Thyroid gland (tissue), 4 donors: ENCODE measurements at regions not wholly inside any gene's neighbourhood (a gene's known extent, or its start where the extent isn't known, plus 50 kb on each side); places are given as distances from the start of the nearest gene placed in this dataset.
"Not testable (repeated sequence)": the region's sequence is repeated elsewhere in the genome, so short reads cannot be mapped to it uniquely, and the experiment has no call there.

Experiments
- DNase-seq, 2 donors: peaks; one replicate each; pipeline ENCODE4 v3.0.0-alpha.2; 2019
- H3K27ac ChIP-seq, 3 donors: fragments of 200-600 bp; sonication (generic); 1 replicate in 2 of 3; 2 replicates in 1 of 3; pipeline ENCODE4 v1.5.1; 2016 to 2019; ENCODE audit warnings: mild to moderate bottlenecking in 1 of 3, moderate library complexity in 1 of 3
- H3K27me3 ChIP-seq: fragments of 200-600 bp; sonication (generic); one replicate; pipeline ENCODE4 v1.5.1; 2019
- H3K36me3 ChIP-seq, 2 donors: fragments of 200-600 bp; sonication (generic); one replicate each; pipeline ENCODE4 v1.5.1; 2016 to 2019
- H3K4me1 ChIP-seq, 2 donors: fragments of 200-600 bp; sonication (generic); one replicate each; pipeline ENCODE4 v1.5.1; 2017 to 2019
- H3K4me3 ChIP-seq, 3 donors: fragments of 200-600 bp; sonication (generic); replicated peaks in 1 of 3; 1 replicate in 2 of 3; 2 replicates in 1 of 3; pipeline ENCODE4 v1.5.1; 2016; ENCODE audit warnings: mild to moderate bottlenecking in 1 of 3
- H3K9me3 ChIP-seq: fragments of 200-600 bp; sonication (generic); one replicate; pipeline ENCODE4 v1.5.1; 2017
- POLR2A ChIP-seq, 2 donors: fragments of 450-650 bp; IDR thresholded peaks; one replicate each; pipeline ENCODE4 v1.6.1; 2017; ENCODE audit warnings: antibody characterized with exemption in 2 of 2, mild to moderate bottlenecking in 2 of 2, moderate library complexity in 1 of 2
- WGBS, 2 donors: methylation state at CpG; one replicate each; pipeline ENCODE4 v1.1.5; 2017; 5-methylcytosine and 5-hydroxymethylcytosine counted together
- intact Hi-C: fragments of 100-400 bp; cut with DNase I; formaldehyde crosslinking; loops from one replicate; pipeline ENCODE4 v1.15.1; 2023
- TF ChIP-seq, protein P1 (sequence below), 6 experiments: fragments of 200-600 bp in 3 of 6; fragments of 450-650 bp in 3 of 6; sonication (generic) in 3 of 6; IDR thresholded peaks; one replicate each; pipeline ENCODE4 v1.5.1; 2016 to 2019; ENCODE audit warnings: antibody characterized with exemption in 6 of 6, mild to moderate bottlenecking in 2 of 6, inconsistent platforms in 1 of 6, moderate library complexity in 1 of 6

- WGBS, 2 donors: 63 to 67% methylated on average over 2 of the region's 2 CpGs
- TF ChIP-seq, protein P1, sequence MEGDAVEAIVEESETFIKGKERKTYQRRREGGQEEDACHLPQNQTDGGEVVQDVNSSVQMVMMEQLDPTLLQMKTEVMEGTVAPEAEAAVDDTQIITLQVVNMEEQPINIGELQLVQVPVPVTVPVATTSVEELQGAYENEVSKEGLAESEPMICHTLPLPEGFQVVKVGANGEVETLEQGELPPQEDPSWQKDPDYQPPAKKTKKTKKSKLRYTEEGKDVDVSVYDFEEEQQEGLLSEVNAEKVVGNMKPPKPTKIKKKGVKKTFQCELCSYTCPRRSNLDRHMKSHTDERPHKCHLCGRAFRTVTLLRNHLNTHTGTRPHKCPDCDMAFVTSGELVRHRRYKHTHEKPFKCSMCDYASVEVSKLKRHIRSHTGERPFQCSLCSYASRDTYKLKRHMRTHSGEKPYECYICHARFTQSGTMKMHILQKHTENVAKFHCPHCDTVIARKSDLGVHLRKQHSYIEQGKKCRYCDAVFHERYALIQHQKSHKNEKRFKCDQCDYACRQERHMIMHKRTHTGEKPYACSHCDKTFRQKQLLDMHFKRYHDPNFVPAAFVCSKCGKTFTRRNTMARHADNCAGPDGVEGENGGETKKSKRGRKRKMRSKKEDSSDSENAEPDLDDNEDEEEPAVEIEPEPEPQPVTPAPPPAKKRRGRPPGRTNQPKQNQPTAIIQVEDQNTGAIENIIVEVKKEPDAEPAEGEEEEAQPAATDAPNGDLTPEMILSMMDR (IDR thresholded peaks at IDR 0.05): no peak
- TF ChIP-seq POLR2A (IDR thresholded peaks at IDR 0.05): no peak
- Histone ChIP-seq H3K4me3 (no peak overlapping the region), H3K9me3 (no peaks in the 10 kb centered on the region), H3K4me1 (no peaks in the 10 kb centered on the region), H3K27ac (no peak overlapping the region), H3K27me3 (no peaks in the 10 kb centered on the region), H3K36me3 (no peaks in the 10 kb centered on the region)
- no peak for DNase-seq
- intact Hi-C loops: no loop called here
Observed at GRCh38 chr12:3427956-3428355, 63.0 kb upstream of the PRMT8 start.

DNA sequence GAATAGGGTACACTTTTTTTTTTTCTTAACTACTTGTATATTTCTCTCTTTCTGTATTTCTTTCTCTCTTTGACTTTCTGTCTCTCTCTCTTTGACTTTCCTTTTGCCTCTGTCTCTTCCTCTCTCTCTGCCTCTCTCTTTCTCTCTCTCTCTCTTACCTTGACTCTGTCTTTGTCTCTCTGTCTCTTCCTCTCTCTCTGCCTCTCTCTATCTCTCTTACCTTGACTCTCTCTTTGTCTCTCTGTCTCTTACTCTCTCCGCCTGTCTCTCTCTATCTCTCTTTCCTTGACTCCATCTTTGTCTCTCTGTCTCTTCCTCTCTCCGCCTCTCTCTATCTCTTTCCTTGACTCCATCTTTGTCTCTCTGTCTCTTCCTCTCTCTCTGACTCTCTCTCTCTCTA lies 62.4 kb upstream of the PRMT8 start:
- 94 to 95% methylated on average over 2 of the region's 2 CpGs for WGBS, 2 donors
- Histone ChIP-seq H3K36me3 (no peaks in the 10 kb centered on the region), H3K4me1 (no peaks in the 10 kb centered on the region), H3K27me3 (no peaks in the 10 kb centered on the region), H3K27ac (no peak overlapping the region), H3K4me3 (no peak overlapping the region), H3K9me3 (no peaks in the 10 kb centered on the region)
- no peak for DNase-seq
- TF ChIP-seq POLR2A (IDR thresholded peaks at IDR 0.05): no peak
- TF ChIP-seq, protein P1 (IDR thresholded peaks at IDR 0.05): no peak
- intact Hi-C loops: no loop called here

- 86 to 93% methylated on average over 4 to 5 of the region's 5 CpGs for WGBS, 2 donors
- H3K9me3 ChIP-seq, H3K27me3 ChIP-seq, H3K36me3 ChIP-seq, H3K4me3 ChIP-seq, intact Hi-C loops, H3K27ac ChIP-seq, H3K4me1 ChIP-seq, DNase-seq: not testable (repeated sequence)
Observed at GRCh38 chr12:3429523-3429922, 61.5 kb upstream of the PRMT8 start.

GRCh38 chr12:3431686-3432085 lies 59.3 kb upstream of the PRMT8 start:
- intact Hi-C loops: no loop called here
- Histone ChIP-seq H3K27me3 (no peaks in the 10 kb centered on the region), H3K4me3 (no peak overlapping the region), H3K4me1 (no peaks in the 10 kb centered on the region), H3K27ac (no peak overlapping the region), H3K9me3 (no peaks in the 10 kb centered on the region), H3K36me3 (no peaks in the 10 kb centered on the region)
- TF ChIP-seq, protein P1 (IDR thresholded peaks at IDR 0.05): no peak
- TF ChIP-seq POLR2A (IDR thresholded peaks at IDR 0.05): no peak
- DNase-seq: no peak
- WGBS, 2 donors: 86 to 89% methylated on average over 4 of the region's 4 CpGs

- intact Hi-C loops: no loop called here
- no peaks in the 10 kb centered on the region for H3K27me3 ChIP-seq
- H3K9me3 ChIP-seq: no peaks in the 10 kb centered on the region
- no peak overlapping the region for H3K27ac ChIP-seq
- no peaks in the 10 kb centered on the region for H3K4me1 ChIP-seq
- DNase-seq: no peak
- 61 to 62% methylated on average over 7 of the region's 7 CpGs for WGBS, 2 donors
- no peak overlapping the region for H3K4me3 ChIP-seq
- TF ChIP-seq, protein P1 (IDR thresholded peaks at IDR 0.05): no peak
- no peak for TF ChIP-seq POLR2A (IDR thresholded peaks at IDR 0.05)
- no peaks in the 10 kb centered on the region for H3K36me3 ChIP-seq
Observed at GRCh38 chr12:3432176-3432742, 58.7 kb upstream of the PRMT8 start.

DNA sequence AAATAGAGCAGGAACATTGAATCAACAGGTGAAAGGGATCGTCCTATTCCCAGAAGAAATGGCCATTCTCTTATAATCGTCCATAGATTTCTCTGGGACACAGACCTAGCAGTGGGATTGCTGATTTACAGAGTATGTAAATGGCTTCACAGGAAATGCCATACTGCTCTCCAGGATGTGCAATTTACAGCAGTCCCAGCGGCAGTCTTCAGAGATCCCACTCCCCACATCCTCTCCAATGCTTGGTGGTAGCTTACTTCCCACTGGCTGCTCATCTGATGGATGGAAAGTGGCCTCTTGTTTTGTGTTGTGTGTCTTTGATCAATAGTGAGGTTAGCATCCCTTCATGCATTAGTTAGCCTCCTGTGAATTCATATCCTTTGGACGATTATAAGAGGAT lies 58.1 kb upstream of the PRMT8 start:
- Histone ChIP-seq H3K9me3 (no peaks in the 10 kb centered on the region), H3K4me3 (no peak overlapping the region), H3K27ac (no peak overlapping the region), H3K4me1 (no peaks in the 10 kb centered on the region), H3K27me3 (no peaks in the 10 kb centered on the region), H3K36me3 (no peaks in the 10 kb centered on the region)
- intact Hi-C loops: no loop called here
- TF ChIP-seq POLR2A (IDR thresholded peaks at IDR 0.05): no peak
- TF ChIP-seq, protein P1 (IDR thresholded peaks at IDR 0.05): no peak
- WGBS, 2 donors: 49 to 73% methylated on average over 4 of the region's 4 CpGs
- DNase-seq: no peak
